Uterus (tissue), 2 donors: ENCODE measurements at regions not wholly inside any gene's neighbourhood (a gene's known extent, or its start where the extent isn't known, plus 50 kb on each side); places are given as distances from the start of the nearest gene placed in this dataset.

Experiments
- POLR2A ChIP-seq, 2 donors: fragments of 450-650 bp; IDR thresholded peaks; one replicate each; pipeline ENCODE4 v1.6.1; 2016; ENCODE audit warnings: antibody characterized with exemption in 2 of 2, mild to moderate bottlenecking in 1 of 2, moderate library complexity in 1 of 2
- TF ChIP-seq, protein P1 (sequence below), 4 experiments: fragments of 200-600 bp in 2 of 4; fragments of 450-650 bp in 2 of 4; sonication (generic) in 2 of 4; IDR thresholded peaks; one replicate each; pipeline ENCODE4 v1.5.1; 2016 to 2019; ENCODE audit warnings: antibody characterized with exemption in 4 of 4, mild to moderate bottlenecking in 2 of 4, moderate library complexity in 1 of 4

DNA sequence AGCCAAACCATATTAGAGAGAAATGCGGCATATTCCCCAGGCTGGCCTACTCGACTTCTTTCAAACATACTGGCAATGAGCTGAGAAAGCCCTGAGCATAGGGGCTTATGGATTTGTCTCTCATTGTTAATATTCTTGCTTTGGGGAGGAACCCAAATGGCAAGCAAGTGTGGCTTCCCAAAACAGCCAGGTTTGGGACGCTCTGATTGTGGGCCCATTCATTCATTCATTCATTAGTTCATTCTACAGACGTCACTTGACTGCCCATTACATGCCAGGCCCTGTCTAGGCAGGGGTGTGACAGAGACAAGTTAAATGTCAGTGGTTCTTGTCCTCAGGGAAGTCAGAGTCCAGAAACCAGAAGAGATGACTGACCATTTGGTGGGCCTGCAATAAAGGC, 77.4 kb upstream of the THBS1 start:
- TF ChIP-seq, protein P1, sequence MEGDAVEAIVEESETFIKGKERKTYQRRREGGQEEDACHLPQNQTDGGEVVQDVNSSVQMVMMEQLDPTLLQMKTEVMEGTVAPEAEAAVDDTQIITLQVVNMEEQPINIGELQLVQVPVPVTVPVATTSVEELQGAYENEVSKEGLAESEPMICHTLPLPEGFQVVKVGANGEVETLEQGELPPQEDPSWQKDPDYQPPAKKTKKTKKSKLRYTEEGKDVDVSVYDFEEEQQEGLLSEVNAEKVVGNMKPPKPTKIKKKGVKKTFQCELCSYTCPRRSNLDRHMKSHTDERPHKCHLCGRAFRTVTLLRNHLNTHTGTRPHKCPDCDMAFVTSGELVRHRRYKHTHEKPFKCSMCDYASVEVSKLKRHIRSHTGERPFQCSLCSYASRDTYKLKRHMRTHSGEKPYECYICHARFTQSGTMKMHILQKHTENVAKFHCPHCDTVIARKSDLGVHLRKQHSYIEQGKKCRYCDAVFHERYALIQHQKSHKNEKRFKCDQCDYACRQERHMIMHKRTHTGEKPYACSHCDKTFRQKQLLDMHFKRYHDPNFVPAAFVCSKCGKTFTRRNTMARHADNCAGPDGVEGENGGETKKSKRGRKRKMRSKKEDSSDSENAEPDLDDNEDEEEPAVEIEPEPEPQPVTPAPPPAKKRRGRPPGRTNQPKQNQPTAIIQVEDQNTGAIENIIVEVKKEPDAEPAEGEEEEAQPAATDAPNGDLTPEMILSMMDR (IDR thresholded peaks at IDR 0.05), result no peak
- TF ChIP-seq POLR2A (IDR thresholded peaks at IDR 0.05), result no peak
